H1 (cell line): ENCODE measurements at regions not wholly inside any gene's neighbourhood (a gene's known extent, or its start where the extent isn't known, plus 50 kb on each side); places are given as distances from the start of the nearest gene placed in this dataset.

Source experiments
- CTCF ChIA-PET: fragments of 300-600 bp; sonication (Branson Sonifier 250); formaldehyde crosslinking; loops from one replicate; lab custom pipeline; 2021; ENCODE audit not compliant: partially characterized antibody; lab: Charles Lee
- POLR2A ChIA-PET: fragments of 300-600 bp; sonication (Branson Sonifier 250); formaldehyde crosslinking; loops from one replicate; lab custom pipeline; 2021; ENCODE audit warnings: inconsistent platforms; ENCODE audit not compliant: partially characterized antibody; lab: Charles Lee
- DNase-seq, 2 experiments: peaks; one replicate each; pipeline versions ENCODE4 v3.0.0 to v3.0.0-alpha.2; 2010 to 2022; ENCODE audit warnings: low spot score in 2 of 2, low read depth in 1 of 2, mixed read lengths in 1 of 2
- FAIRE-seq: peaks from 2 replicates; lab custom pipeline; 2011; peaks lifted over from hg19 to GRCh38; lab: Jason Lieb, UNC
- H2AFZ ChIP-seq: 2 replicates; pipeline ENCODE4 v1.8.1; 2012; ENCODE audit warnings: low read length, inconsistent platforms
- H2AK5ac ChIP-seq: 2 replicates; pipeline ENCODE4 v1.6.1; 2013; ENCODE audit warnings: low read depth, low read length
- H2BK120ac ChIP-seq: replicated peaks from 2 replicates; pipeline ENCODE3; 2013; ENCODE audit warnings: low read depth, low read length, inconsistent platforms
- H2BK12ac ChIP-seq: 2 replicates; pipeline ENCODE4 v1.6.1; 2013; ENCODE audit warnings: low read depth, low read length
- H2BK15ac ChIP-seq: 2 replicates; pipeline ENCODE4 v1.6.1; 2013; ENCODE audit warnings: low read length
- H2BK20ac ChIP-seq: 2 replicates; pipeline ENCODE4 v1.6.1; 2013; ENCODE audit warnings: low read length
- H2BK5ac ChIP-seq: 2 replicates; pipeline ENCODE4 v1.6.1; 2013; ENCODE audit warnings: low read depth, low read length
- H3K14ac ChIP-seq: 2 replicates; pipeline ENCODE4 v1.6.1; 2013; ENCODE audit warnings: inconsistent platforms; ENCODE audit not compliant: insufficient read length
- H3K18ac ChIP-seq: 2 replicates; pipeline ENCODE4 v1.6.1; 2013; ENCODE audit warnings: low read length; ENCODE audit errors: extremely low read depth
- H3K23ac ChIP-seq: 2 replicates; pipeline ENCODE4 v1.6.1; 2013; ENCODE audit warnings: inconsistent platforms; ENCODE audit not compliant: insufficient read length
- H3K23me2 ChIP-seq: 2 replicates; pipeline ENCODE4 v1.6.1; 2013; ENCODE audit warnings: low read depth, low read length
- H3K27ac ChIP-seq: 2 replicates; pipeline ENCODE4 v1.6.1; 2011; ENCODE audit warnings: low read depth, low read length, inconsistent platforms
- H3K27me3 ChIP-seq, 4 experiments: replicated peaks in 1 of 4; 1 replicate in 1 of 4; 2 replicates in 3 of 4; pipeline versions ENCODE4 v1.6.1 to v1.8.1; 2011 to 2013; ENCODE audit warnings: low read length in 3 of 4, mild to moderate bottlenecking in 3 of 4, inconsistent platforms in 2 of 4, mixed read lengths in 2 of 4, moderate library complexity in 1 of 4; ENCODE audit not compliant: control insufficient read depth in 3 of 4, insufficient read depth in 3 of 4; ENCODE audit errors: extremely low read depth in 1 of 4
- H3K36me3 ChIP-seq, 4 experiments: 2 replicates each; pipeline versions ENCODE4 v1.6.1 to v1.8.1; 2011 to 2013; ENCODE audit warnings: mild to moderate bottlenecking in 4 of 4, low read length in 3 of 4, moderate library complexity in 2 of 4, control low read depth in 1 of 4, inconsistent platforms in 1 of 4; ENCODE audit not compliant: insufficient read depth in 4 of 4, control insufficient read depth in 2 of 4
- H3K4ac ChIP-seq: replicated peaks from 2 replicates; pipeline ENCODE3; 2013; ENCODE audit warnings: low read length, low read depth, mixed read lengths, inconsistent platforms; ENCODE audit not compliant: insufficient read length
- H3K4me1 ChIP-seq, 4 experiments: replicated peaks in 1 of 4; 1 replicate in 1 of 4; 2 replicates in 3 of 4; pipeline versions ENCODE4 v1.6.1 to v1.8.1; 2011 to 2013; ENCODE audit warnings: low read length in 3 of 4, inconsistent platforms in 2 of 4, mixed read lengths in 1 of 4; ENCODE audit not compliant: insufficient read depth in 4 of 4, control insufficient read depth in 3 of 4
- H3K4me2 ChIP-seq, 2 experiments: 2 replicates each; pipeline versions ENCODE4 v1.6.1 to v1.8.1; 2011 to 2013; ENCODE audit warnings: low read depth in 2 of 2, low read length in 2 of 2, control low read depth in 1 of 2, inconsistent platforms in 1 of 2, mild to moderate bottlenecking in 1 of 2; ENCODE audit not compliant: insufficient read depth in 1 of 2
- H3K4me3 ChIP-seq, 4 experiments: fragments of 200-600, 300-600 bp in 1 of 4; sonication (generic), shearing (Covaris generic), sonication (Bioruptor Twin) in 1 of 4; 2 replicates each; pipeline versions ENCODE4 v1.5.1 to v1.8.1; 2011 to 2016; ENCODE audit warnings: low read length in 4 of 4, low read depth in 3 of 4, control low read depth in 2 of 4, inconsistent platforms in 2 of 4, mild to moderate bottlenecking in 2 of 4, mixed read lengths in 1 of 4, moderate library complexity in 1 of 4; ENCODE audit not compliant: insufficient read depth in 2 of 4; ENCODE audit errors: extremely low read depth in 1 of 4
- H3K56ac ChIP-seq: replicated peaks from 2 replicates; pipeline ENCODE3; 2013; ENCODE audit warnings: low read depth, mild to moderate bottlenecking, mixed read lengths, low read length, inconsistent platforms; ENCODE audit not compliant: insufficient read length
- H3K79me1 ChIP-seq: 2 replicates; pipeline ENCODE4 v1.6.1; 2013; ENCODE audit warnings: low read depth, low read length, control low read depth
- H3K79me2 ChIP-seq, 2 experiments: 2 replicates each; pipeline versions ENCODE4 v1.6.1 to v1.8.1; 2012 to 2013; ENCODE audit warnings: low read length in 2 of 2, mild to moderate bottlenecking in 2 of 2, inconsistent platforms in 1 of 2; ENCODE audit not compliant: insufficient read depth in 2 of 2, control insufficient read depth in 1 of 2
- H3K9ac ChIP-seq, 4 experiments: replicated peaks in 1 of 4; 1 replicate in 1 of 4; 2 replicates in 3 of 4; pipeline versions ENCODE4 v1.6.1 to v1.8.1; 2011 to 2013; ENCODE audit warnings: low read depth in 3 of 4, low read length in 3 of 4, control low read depth in 2 of 4, mild to moderate bottlenecking in 2 of 4, moderate library complexity in 2 of 4, inconsistent platforms in 1 of 4; ENCODE audit errors: extremely low read depth in 1 of 4
- H3K9me3 ChIP-seq, 2 experiments: 2 replicates each; pipeline versions ENCODE4 v1.6.1 to v1.8.1; 2012 to 2013; ENCODE audit warnings: mild to moderate bottlenecking in 2 of 2, moderate library complexity in 2 of 2, control low read depth in 1 of 2, inconsistent platforms in 1 of 2, low read depth in 1 of 2, low read length in 1 of 2, mixed read lengths in 1 of 2; ENCODE audit not compliant: insufficient read depth in 2 of 2
- H4K20me1 ChIP-seq, 2 experiments: replicated peaks in 1 of 2; 2 replicates each; pipeline versions ENCODE3 to v1.8.1; 2011 to 2013; ENCODE audit warnings: inconsistent platforms in 2 of 2, low read length in 2 of 2, mild to moderate bottlenecking in 1 of 2; ENCODE audit not compliant: insufficient read depth in 2 of 2, control insufficient read depth in 1 of 2
- H4K5ac ChIP-seq: 2 replicates; pipeline ENCODE4 v1.6.1; 2013; ENCODE audit warnings: low read length, low read depth, mixed read lengths, inconsistent platforms; ENCODE audit not compliant: insufficient read length
- H4K8ac ChIP-seq: 2 replicates; pipeline ENCODE4 v1.8.0; 2013; ENCODE audit warnings: mild to moderate bottlenecking, moderate library complexity, low read length, inconsistent platforms; ENCODE audit not compliant: insufficient read depth; ENCODE audit errors: extremely low read depth
- H4K91ac ChIP-seq: replicated peaks from 2 replicates; pipeline ENCODE3; 2013; ENCODE audit warnings: low read length, mixed read lengths, inconsistent platforms; ENCODE audit not compliant: insufficient read length
- EGR1 ChIP-seq: IDR thresholded peaks from 2 replicates; pipeline ENCODE4 v1.6.1; 2011; ENCODE audit warnings: low read depth, low read length, borderline replicate concordance
- SRF ChIP-seq: IDR thresholded peaks from 2 replicates; pipeline ENCODE4 v1.6.1; 2011; ENCODE audit warnings: mild to moderate bottlenecking, low read depth, low read length, moderate library complexity
- ZNF274 ChIP-seq: IDR thresholded peaks from 2 replicates; pipeline ENCODE4 v1.7.0; 2012; ENCODE audit warnings: low read length, borderline replicate concordance; ENCODE audit errors: extremely low read depth
- WGBS, 2 experiments: shearing (Covaris generic) in 1 of 2; methylation state at CpG; one replicate each; pipeline versions ENCODE4 v1.1.6 to v1.1.7; 2013 to 2015; ENCODE audit warnings: low lambda C conversion rate in 2 of 2, mixed read lengths in 2 of 2, inconsistent platforms in 1 of 2, low coverage in 1 of 2, missing lambda C conversion rate in 1 of 2; ENCODE audit not compliant: insufficient replicate concordance in 2 of 2, insufficient coverage in 1 of 2, insufficient read length in 1 of 2; ENCODE audit errors: extremely low coverage in 1 of 2, missing lambda C conversion rate in 1 of 2; 5-methylcytosine and 5-hydroxymethylcytosine counted together

DNA sequence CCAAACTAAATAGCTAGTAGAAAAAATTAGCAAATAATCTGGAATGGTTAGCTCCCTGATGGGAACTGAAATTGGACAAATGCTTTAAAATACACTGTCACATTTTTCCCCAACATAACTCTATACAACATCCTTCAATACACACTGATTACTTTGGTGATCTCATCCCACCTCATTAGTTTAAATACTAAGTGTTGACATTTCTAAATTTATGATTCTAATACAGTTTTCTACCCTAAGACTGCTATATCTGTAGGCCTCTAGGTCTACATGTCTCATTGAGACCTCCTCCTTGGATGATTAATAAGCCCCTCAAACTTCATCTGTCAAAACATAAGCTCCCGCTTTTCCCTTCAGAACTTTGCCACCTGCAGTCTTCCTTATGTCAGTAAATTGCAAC, 80.7 kb upstream of the SLITRK5 start:
- Histone ChIP-seq H2BK12ac (no peak overlapping the region), H3K9me3 (no peaks in the 10 kb centered on the region), H4K5ac (no peak overlapping the region), H3K4me1 (no peaks in the 10 kb centered on the region; a peak in 1 of 7 replicates), H3K27ac (no peak overlapping the region), H4K20me1 (no peaks in the 10 kb centered on the region), H3K14ac (no peak overlapping the region), H2BK5ac (no peak overlapping the region), H3K4me3 (no peak overlapping the region), H2AK5ac (no peak overlapping the region), H3K4ac (no peak overlapping the region), H4K91ac (no peak overlapping the region), H3K36me3 (no peaks in the 10 kb centered on the region), H2BK20ac (no peak overlapping the region), H2BK15ac (no peak overlapping the region), H2BK120ac (no peak overlapping the region), H4K8ac (no peak overlapping the region), H3K79me1 (no peaks in the 10 kb centered on the region), H3K27me3 (no peaks in the 10 kb centered on the region), H3K9ac (no peak overlapping the region), H3K23ac (no peak overlapping the region), H3K18ac (no peak overlapping the region), H3K23me2 (no peaks in the 10 kb centered on the region), H3K4me2 (no peak overlapping the region), H2AFZ (no peak overlapping the region), H3K56ac (no peak overlapping the region), H3K79me2 (no peaks in the 10 kb centered on the region)
- WGBS, 2 experiments, result 93% methylated on average over 1 of the region's 1 CpG; no CpG with 5 or more reads in 1 of the 2 experiments
- FAIRE-seq (no peak), DNase-seq (no peak)
- TF ChIP-seq ZNF274 (no peak), EGR1 (no peak), SRF (no peak)
- CTCF ChIA-PET, result no interaction called here
- POLR2A ChIA-PET, result no interaction called here
